IPS-NIHi7 (cell line): ENCODE measurements at regions not wholly inside any gene's neighbourhood (a gene's known extent, or its start where the extent isn't known, plus 50 kb on each side); places are given as distances from the start of the nearest gene placed in this dataset.
A peak's percentile ranks its signal among the peaks of the same experiment; 100 is the strongest.

Source experiments
- DNase-seq: peaks from one replicate; pipeline ENCODE4 v3.0.0; 2012; ENCODE audit warnings: mixed read lengths; ENCODE audit errors: extremely low spot score

DNA sequence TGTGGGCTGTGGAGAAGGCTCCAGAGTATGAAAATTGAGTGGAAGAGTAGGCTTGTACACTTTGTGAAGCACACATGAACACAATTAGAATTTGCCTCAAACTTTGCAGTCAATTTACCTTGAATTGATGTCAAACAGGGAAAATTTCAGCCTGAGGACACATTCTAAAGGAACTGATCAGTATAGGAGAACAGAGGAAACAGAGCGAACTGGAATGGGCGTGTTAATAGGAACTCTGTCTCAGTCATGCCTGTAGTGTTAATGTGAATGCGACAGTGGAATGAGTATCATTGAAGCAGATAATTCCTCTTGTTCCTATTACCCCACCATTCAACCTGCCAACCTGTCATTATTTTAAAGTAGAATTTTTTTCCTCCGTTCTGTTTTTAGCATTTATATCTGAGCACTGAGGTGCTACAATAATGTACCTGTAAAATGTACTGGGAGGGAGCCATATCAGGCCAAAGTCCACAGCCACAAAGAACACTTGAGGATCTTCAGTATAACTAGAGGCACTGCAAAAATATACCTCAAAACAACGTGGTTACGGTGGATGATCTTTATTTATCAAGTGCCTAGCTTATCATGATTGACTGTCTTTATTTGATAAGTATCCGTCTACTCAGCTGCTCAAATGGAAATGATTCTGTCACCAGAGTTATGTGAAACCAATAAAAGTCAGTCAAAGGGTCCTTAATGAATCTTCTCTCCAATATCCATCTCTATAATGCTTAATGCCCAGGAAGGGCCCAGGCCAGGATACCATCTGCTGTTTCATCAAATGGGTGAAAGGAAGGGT is 125.3 kb upstream of the STMND1 start:
- no peak for DNase-seq

DNA sequence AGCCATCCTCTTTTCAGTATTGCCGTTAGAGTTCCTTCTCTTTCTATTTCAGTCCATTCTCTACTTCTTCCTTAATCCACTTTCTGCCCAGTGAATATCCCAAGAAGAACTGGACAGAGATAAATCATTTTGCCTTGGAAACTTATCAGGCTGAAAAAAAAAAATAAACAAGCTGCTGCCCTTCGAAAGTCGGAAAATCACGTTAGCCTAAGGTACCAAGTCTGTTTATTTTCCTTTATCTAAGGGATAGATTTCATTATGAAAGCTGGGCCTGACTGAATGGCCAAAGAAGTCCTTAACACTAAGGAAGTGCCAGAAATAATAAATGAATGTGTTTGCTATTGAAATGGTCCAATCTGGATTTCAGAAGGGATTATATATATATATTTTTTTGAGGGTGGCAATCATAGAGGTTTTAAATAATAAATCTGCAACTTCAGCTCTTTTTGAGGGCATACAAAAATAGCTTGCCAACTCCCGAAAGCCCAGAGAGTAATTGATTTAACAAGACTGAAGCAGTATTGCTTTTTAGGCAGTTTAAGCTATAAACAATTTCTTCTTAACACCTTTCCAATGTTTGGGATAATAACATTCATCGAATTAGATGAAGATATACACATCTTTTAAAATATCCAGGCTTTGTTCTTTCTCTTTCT is 127.0 kb upstream of the STMND1 start:
- DNase-seq, result no peak

DNA sequence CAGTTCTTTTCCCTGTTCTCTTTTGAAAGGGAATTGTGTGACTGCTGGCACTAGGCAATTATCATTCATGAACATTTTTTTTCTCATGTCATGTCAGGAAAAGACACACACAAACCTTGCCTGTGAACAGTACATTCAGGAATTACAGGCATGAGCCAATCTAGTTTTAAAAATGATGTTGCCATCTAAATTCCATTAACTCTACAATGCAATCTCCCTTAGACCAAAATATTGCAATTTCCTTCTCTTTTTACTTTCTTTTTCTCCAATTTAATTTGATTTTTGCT is 127.5 kb upstream of the STMND1 start:
- DNase-seq, result no peak

DNA sequence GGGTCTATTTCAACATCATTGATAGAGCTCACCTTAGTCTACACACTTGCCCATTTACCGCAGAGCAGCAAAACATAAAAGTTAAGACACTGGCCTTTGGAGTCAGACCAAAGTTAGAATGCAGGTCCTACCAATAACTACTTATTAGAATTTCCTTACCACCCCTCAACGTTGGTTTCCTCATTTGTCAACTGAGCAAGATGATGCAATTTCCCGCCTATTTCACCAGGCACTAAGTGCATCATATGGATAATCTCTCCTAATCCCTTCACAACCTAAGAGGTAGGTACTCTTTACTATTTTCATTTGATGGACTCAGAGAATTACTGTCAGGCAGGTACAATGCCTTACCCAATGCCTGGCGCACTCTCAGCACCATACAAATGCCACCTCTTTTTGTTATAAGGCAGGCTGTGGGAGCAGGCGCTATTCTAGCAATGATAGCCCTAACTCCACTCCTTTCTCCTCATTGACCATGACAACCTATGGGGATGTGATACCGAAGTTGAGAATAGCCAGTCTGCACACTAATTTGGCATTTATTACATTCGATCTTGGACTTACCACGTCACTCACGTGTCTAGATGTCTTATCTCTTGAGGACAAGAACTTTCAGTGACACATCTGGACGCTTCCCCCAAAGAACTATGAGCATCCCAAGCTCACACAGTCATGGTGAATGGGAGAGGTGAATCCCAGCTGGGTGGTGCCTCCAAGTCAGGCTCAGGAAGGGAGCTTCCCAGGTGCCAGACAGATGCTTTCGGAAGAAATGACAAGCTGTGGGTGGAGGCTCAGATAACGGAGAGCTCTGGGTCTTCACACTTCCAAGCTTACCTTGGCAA is 128.1 kb upstream of the STMND1 start:
- no peak for DNase-seq

DNA sequence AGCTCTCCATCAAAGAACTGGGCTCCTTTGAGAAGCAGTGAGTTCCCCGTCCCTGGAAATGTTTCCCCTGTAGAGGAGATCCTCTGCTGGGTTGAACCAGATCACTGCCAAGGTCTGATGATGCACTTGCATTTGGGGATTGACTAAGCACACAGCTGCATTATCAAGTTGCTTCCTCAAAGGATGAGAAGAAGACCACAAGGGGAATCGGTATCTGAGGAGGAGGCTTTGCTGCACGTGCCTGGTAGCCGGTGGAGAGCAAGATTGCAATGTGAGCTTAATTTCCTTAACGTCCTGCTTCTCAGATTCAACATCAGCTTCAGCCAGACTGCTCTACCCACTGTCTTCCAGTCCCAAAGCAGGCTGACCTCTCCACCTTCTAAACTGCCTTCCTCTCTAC is 128.8 kb upstream of the STMND1 start:
- no peak for DNase-seq

DNA sequence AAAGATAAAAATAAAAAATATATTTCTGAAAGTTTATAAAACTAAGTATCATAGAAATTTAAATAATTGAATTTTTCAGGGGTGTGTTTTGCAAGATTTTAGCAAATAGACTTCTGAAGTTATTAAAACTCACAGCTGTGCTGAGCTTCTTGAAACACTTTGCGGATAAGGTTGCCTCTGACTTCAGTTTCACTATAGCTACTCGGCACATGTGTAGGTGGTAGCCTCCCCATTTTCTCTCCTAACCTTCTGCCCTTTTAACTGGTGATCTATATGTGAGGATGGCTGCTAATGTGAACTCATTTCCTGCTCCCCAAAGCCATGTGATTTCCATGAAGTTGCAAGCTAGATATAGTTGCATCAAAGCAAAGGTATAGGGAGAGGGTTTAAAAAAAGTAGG is 129.3 kb upstream of the STMND1 start:
- DNase-seq, result no peak

DNA sequence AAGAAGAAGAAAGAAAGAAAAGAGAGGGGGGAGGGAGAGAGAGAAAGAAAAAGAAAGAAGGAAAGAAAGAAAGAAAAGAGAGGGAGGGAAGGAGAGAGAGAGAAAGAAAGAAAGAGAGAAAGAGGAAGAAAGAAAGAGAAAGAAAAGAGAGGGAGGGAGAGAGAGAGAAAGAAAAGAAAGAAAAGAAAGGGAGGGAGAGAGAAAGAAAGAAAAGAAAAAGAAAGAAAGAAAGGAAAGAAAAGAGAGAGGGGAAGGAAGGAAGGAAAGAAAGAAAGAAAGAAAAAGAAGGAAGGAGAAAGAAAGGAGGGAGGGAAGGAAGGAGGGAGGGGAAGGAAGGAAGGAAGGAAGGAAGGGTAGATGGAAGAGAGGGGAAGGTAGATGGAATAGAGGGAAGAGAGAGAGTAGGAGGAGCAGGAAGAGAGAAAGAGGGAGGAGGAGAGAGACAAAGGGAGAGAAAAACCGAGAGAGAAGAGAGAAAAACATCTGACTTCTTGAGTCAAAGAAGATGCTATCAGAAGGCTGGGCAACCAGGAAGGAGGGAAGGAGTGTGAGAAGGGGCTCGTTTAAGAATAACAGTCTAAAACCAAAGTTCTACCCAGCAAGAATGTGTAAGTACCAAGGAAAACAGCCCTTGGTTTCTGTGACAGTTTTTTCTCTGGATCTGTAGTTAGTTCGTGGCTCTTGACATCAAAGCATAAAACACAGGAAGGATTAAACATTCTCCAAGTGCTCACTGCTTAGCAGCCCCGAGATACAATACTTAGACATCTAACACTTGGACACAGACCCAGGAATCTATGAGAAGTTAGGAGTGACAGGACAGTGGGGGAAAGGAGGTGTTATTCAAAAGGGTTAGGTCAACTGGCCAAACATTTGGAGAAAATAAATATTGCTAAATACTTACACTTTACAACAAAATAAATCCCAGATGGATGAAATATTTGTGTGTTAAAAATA is 131.9 kb upstream of the STMND1 start:
- DNase-seq, result no peak

DNA sequence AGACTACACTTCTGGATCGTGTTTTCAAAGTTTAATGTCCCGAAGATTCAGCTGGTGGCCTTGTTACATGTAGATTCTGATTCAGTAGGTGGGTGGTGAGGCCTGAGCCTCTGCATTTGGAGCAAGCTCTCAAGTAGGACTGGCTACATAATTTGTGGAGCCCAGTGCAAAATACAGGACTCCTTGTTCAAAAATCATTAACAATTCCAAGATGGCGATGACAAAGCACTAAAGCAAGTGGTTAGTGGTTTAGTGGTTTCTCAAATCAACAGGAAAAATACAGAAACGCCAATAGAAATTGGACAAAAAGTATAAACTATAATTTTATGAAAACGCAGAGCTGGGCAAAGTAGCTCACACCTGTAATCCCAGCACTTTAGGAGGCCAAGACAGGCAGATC is 133.7 kb upstream of the STMND1 start:
- DNase-seq, result no peak

DNA sequence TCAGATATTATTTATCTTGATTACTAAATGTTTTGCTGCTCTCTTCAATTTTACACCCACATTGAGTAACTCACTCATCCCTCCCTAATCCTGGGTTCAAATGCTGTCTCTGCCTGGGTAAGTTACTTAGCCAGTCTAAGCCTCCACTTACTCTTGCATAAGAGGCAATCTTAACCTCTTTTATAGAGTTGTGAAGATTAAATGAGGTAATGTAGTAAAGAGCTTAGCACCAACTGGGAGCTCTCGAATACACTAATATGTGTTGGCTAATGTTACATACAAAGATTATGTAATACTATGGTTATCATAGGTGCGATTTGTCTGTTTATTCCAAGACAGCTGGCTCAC is 134.4 kb upstream of the STMND1 start:
- DNase-seq, result no peak

DNA sequence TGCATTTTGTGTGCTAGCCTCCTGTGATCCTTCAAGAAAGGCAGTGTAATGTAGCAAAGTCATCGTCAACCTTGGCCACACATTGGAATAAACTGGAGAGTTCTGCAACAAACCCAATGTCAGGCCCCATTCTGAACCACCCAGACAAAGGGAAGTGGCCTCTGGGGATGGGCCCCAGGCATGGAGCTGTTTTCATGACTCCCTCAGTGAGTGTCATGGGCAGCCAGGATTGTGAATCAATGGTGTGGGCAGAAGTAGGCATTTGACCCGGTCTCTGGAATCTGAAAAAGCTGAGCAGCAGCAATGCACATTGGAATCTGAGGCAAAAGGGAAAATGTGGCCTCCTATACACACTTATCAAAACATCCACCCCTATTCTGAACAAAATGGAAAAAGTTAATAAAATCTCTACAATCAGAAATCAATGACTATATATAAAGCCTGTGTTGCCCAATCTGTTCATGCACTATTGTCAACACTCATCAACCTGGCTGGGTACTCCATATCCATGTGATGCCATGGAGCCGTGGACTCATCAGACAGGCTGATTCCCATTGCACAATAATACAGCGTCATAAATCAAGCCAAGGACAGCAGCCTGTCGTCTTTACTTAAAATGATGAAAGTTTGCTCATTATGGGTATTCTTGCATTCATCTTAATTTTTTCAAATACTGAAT is 134.9 kb upstream of the STMND1 start:
- no peak for DNase-seq

DNA sequence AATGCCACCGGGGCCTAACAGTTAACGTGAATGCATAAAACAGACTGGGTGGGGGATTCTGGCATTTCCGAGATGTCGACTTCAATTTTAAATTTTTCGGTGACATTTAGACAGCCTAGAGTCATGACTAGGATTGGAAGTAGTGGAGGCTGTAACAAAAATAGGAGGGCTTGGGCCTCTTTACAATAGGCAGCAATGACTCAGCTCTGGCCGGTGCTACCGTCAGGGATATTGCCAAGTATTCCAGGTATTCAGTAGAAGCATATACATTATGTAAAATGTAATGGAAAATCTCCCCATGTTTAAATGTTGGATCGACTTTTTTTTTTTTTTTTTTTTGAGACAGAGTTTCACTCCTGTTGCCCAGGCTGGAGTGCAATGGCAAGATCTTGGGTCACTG is 136.2 kb upstream of the STMND1 start:
- no peak for DNase-seq

DNA sequence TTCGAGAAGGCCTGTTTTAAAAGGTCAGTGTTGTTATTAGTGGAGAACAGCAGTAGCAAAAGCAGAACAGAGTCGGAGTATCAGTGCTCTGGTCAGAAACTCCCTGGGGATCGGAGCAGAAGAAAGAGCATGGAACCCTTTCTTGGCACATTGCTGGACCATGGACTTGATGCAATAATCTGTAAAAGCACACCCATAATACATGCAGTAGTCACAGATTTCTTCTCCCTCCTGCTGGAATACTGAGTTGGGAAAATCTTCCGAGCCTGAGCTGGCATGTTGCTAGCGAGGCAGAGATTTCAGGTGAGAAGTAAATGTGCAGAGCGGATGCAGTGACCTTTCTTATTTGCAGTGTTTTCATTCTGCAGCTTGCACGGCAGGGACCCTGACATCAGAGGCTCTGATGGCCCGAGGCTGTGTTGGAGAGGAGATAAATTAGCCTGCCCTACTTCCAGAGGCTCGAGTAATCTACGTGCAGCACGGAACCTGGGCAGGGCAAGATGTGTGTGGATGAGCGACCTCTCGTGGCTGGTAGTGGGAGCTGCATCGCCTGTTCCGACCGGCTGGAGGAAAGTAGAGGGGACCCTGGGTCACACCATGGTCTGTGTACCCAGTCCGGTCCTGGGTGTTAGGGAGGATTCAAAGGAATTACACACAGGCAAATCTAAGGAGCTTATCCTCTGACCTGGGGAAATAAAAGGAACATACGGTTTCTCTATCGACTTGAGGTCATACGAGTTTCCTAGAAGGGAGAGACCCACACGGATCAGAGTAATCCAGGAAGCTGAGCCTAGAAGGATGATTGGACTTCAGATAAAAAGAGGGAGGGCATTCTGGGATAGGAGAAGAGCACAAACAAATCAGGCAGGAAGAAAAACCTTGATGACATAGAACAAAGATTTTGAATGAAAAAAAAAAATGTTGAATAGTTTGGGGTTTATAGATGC is 137.0 kb upstream of the STMND1 start:
- DNase-seq, result peak; percentile 90

DNA sequence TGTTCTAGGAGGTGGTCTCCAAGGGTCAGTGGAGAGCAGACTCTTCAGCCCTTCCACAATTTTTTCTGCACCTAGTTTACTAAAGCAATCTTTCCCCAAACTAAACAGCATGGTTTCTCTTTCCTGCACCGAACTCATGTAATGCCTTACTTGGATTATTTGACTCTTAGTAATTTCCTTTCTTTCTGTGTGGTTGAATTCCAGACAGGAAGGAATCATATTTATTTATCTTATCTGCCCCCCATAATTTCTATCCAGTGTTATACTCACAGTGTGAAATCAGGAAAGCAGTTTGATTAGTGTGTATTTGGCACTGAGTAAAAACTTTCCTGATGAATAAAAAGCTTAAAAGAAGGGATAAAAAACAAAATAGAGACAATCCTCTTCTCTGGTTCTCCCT is 140.3 kb upstream of the STMND1 start:
- DNase-seq, result no peak

DNA sequence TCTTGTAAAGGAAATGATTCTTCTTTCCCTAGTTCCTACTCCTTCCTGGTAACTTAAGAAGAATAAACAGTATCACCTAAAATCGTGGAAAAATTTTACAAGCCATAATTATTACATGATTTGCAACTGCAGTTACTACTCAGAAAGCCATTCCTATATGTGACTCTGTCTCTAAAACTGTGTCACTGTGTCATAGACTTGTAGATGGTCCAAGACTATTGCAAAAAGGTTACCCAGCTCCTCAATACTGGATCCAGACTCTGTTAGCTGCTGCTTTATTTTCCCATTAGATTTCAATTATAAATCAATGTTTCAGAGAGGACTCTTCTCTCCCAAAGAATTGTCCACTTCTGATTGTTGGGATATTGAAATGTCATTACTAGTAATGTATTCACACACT is 142.1 kb upstream of the STMND1 start:
- no peak for DNase-seq

DNA sequence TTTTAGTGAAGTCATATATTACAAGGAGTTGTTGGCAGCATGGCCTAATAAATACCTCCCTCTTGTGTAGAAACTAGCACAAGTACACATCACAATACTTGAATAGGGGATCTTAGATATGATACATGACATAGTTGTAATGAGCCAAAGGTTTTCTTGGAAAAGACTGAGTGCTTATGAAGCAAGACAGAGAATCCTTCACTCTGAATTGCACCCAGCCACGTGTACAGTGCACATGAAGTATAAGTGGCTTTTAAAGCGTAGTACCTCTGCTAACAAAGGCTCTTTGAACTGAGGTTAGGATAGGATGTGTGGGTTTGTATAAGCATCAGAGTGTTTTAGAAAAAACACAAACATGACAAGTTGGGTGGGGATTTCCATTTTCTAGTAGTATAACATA is 145.5 kb upstream of the STMND1 start:
- no peak for DNase-seq

DNA sequence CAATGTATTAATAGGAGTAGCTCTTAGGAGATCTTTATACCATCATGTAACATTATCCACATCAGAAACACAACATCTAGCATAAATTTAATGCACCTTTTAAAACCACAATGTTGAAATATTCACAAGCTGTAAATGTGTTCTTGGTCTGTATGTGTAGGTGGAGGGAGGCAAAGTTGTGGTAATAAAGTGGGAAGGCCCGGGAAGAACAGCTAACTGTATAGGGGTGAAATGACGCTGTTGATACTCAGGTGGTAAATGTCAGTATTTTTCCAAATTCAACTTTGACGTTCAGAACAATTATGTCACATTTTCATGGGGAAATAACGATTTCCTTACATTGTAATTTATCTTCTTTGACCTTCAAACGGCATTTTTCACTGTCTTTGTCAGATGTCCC is 146.0 kb upstream of the STMND1 start:
- DNase-seq, result no peak

DNA sequence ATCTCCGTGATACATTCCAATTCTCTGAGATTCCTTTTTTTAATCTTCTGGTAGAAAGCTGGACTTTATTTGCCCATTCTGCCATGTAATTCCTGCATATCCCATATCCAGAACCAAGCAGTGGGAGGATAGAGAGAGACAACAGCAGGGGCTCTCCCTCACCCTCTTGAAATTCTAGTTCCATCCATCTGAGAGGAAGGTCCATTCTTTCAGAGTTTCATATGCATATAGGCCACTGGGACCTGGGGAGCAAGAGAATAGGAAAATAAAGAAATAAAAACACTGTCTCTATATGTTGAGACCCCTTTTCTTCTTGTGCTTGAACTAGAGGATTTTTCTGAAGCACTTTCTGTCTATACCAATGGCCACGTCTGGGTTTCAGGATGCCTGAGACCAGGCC is 147.9 kb upstream of the STMND1 start:
- DNase-seq, result no peak

DNA sequence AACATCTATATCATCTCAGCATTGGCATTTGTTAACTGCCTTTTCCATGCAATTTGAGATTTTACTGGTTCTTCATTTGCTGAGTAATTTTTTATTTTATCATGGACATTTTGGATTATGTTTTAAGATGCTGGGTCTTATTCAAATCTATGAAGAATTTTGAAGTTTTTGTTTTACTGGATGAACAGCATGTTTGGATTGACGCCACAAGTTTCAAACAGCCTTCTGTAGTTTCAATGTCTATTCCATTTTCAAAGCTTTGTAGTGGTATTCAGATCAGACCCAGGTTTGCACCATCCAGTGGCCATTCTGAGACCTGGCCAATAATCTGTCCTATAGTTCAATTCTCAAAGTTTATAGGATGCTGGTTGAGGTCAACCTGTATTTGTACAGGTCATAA is 148.4 kb upstream of the STMND1 start:
- DNase-seq, result no peak

DNA sequence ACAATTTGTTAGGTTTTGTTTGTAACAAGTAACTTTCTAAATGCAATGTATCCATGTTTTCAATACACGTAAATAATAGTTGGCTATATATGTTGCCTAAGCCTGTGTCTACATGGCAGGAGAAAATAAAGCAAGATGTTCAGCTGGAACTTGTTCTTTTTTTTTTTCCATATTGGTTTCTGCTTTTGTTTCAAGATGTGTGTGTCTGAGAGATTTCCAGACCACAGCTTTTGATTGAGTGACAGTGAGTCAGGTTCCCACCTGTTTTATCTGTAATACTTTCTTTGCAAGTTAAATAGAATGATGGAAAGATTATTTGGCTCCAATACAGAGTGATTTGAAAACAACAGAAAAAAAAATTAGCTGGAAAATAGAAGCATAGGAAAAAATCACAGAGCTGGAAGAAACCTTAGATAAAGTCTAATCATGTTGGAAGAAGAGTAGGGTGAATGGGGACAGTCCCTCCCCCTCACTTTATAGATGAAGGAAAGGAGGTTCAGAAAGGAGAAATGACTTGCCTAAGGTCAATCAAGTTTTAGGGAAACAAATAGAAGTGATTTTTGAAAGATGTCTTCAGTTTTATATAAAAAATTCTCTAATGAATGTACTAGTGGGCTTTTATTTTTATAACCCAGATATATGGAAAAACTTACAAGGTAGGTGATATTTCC is 150.9 kb upstream of the STMND1 start:
- no peak for DNase-seq

DNA sequence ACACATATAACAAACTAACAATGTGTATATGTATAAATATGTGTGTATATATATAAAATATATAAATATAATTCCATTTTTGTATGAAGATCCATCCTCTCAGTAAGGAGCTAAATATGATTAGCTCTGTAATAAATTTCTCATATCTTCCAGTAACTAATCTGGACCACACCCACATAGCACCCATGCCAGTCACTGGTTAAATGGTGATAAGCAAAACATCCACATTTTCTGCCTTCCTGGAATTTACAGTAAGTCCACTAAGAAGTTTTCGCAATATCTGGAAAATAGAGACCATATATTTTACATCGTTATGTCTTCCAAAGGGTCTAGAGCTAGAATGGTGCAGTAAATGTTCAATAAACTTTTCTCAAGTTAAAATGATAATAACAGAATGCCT is 151.5 kb upstream of the STMND1 start:
- no peak for DNase-seq
